Left lung (tissue), 4 donors: ENCODE measurements at regions not wholly inside any gene's neighbourhood (a gene's known extent, or its start where the extent isn't known, plus 50 kb on each side); places are given as distances from the start of the nearest gene placed in this dataset.

ENCODE experiments used
- ATAC-seq: fragments of 200-7000 bp; cut with Tn5 transposase; one replicate; pipeline ENCODE4 v1.9.1; 2020; ENCODE audit warnings: moderate library complexity
- DNase-seq, 4 donors: peaks; one replicate each; pipeline ENCODE4 v3.0.0-alpha.2; 2013 to 2020
- H3K27ac ChIP-seq, 2 donors: fragments of 200-600 bp; sonication (generic) in 1 of 2; one replicate each; pipeline versions ENCODE4 v1.5.0 to v1.8.0; 2020 to 2021
- H3K27me3 ChIP-seq, 2 donors: fragments of 200-600 bp; sonication (generic) in 1 of 2; one replicate each; pipeline versions ENCODE4 v1.5.0 to v1.8.0; 2020 to 2021
- H3K36me3 ChIP-seq, 2 donors: fragments of 200-600 bp; sonication (generic) in 1 of 2; one replicate each; pipeline versions ENCODE4 v1.5.0 to v1.8.0; 2020 to 2021
- H3K4me1 ChIP-seq, 2 donors: fragments of 200-600 bp; one replicate each; pipeline ENCODE4 v1.8.0; 2021
- H3K4me3 ChIP-seq, 2 donors: fragments of 200-600 bp; sonication (generic) in 1 of 2; one replicate each; pipeline versions ENCODE4 v1.5.0 to v1.8.0; 2020 to 2021; ENCODE audit warnings: mild to moderate bottlenecking in 1 of 2
- H3K9me3 ChIP-seq, 2 donors: fragments of 200-600 bp; sonication (generic) in 1 of 2; one replicate each; pipeline versions ENCODE4 v1.5.0 to v1.8.0; 2020 to 2021
- CTCF ChIP-seq, 2 donors: fragments of 200-600 bp; sonication (generic) in 1 of 2; IDR thresholded peaks; one replicate each; pipeline versions ENCODE4 v1.5.0 to v1.8.0; 2021; ENCODE audit warnings: antibody characterized with exemption in 2 of 2
- intact Hi-C, 2 donors: fragments of 100-400 bp; cut with DNase I; formaldehyde crosslinking; loops; one replicate each; pipeline versions ENCODE4 v1.11.2 to v1.14.2; 2022
- donor health status: DM: no; HTN: yes; CAD: no.
- donor health status: DM: no; HTN: no; CAD: no.

DNA sequence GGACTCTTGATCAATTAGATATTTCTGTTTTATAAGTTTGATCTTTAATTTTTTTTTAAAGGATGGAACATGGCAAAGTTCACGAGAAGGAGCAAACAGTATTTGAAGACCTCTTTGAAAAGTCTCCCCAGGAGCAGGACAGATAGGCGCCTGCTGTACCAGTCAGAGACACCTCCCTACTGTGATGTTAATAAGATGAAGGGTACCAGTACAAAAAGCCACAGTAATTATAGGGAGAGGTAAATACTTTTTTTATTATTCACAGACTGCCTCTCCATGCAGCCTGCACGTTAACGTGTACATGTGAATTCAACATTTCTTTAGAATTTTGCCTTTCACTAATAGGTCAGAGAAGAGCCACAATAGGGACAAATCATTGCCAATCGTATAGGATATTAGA is 146.5 kb upstream of the CDH6 start:
- no peak for TF ChIP-seq CTCF (IDR thresholded peaks at IDR 0.05)
- Histone ChIP-seq H3K4me1 (no peaks in the 10 kb centered on the region), H3K27me3 (no peaks in the 10 kb centered on the region), H3K27ac (no peak overlapping the region), H3K4me3 (no peak overlapping the region), H3K36me3 (no peaks in the 10 kb centered on the region), H3K9me3 (peaks cover 0 to 5% of the 10 kb centered on the region in 2 donors)
- DNase-seq = no peak
- ATAC-seq = no peak
- intact Hi-C loops = no loop called here

DNA sequence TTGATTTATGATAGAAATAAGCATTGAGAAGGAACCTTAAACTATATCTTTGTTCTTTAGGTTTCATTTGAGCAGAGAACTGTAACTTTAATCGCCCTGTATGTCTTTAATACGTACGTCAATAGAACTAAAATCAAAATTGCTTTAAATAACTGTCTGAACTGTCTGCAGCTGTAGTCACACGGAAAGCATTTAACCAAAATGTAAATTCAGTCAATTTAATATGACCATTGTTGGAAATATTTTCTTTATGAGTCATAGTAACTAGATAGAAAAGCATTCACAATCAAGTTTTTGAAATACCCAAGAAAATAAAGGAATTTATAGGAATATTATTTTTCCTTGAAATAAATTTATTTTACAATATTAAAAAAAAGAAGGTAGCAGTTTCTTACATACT is 157.1 kb upstream of the CDH6 start:
- Histone ChIP-seq H3K36me3 (no peaks in the 10 kb centered on the region), H3K4me1 (no peaks in the 10 kb centered on the region), H3K4me3 (no peak overlapping the region), H3K9me3 (peaks cover 0 to 6% of the 10 kb centered on the region in 2 donors), H3K27ac (no peak overlapping the region), H3K27me3 (no peaks in the 10 kb centered on the region)
- TF ChIP-seq CTCF (IDR thresholded peaks at IDR 0.05) = no peak
- intact Hi-C loops = no loop called here
- DNase-seq = no peak
- no peak for ATAC-seq

GRCh38 chr5:31033295-31033694 is 160.2 kb upstream of the CDH6 start:
- DNase-seq (no peak), ATAC-seq (no peak)
- Histone ChIP-seq H3K4me1 (no peaks in the 10 kb centered on the region), H3K27me3 (no peaks in the 10 kb centered on the region), H3K9me3 (no peaks in the 10 kb centered on the region), H3K36me3 (no peaks in the 10 kb centered on the region), H3K27ac (no peak overlapping the region), H3K4me3 (no peak overlapping the region)
- intact Hi-C loops = no loop called here
- TF ChIP-seq CTCF (IDR thresholded peaks at IDR 0.05) = no peak

- intact Hi-C loops = no loop called here
- no peak overlapping the region for H3K4me3 ChIP-seq
- no peak for TF ChIP-seq CTCF (IDR thresholded peaks at IDR 0.05)
These were observed 163.6 kb upstream of the CDH6 start for GRCh38 chr5:31029925-31030324.

GRCh38 chr5:31027721-31028120 is 165.8 kb upstream of the CDH6 start:
- no peaks in the 10 kb centered on the region for H3K4me1 ChIP-seq
- H3K4me3 ChIP-seq = no peak overlapping the region
- ATAC-seq (no peak), DNase-seq (no peak)
- H3K9me3 ChIP-seq = no peaks in the 10 kb centered on the region
- intact Hi-C loops = no loop called here
- no peak for TF ChIP-seq CTCF (IDR thresholded peaks at IDR 0.05)
- no peak overlapping the region for H3K27ac ChIP-seq
- H3K36me3 ChIP-seq = no peaks in the 10 kb centered on the region
- H3K27me3 ChIP-seq = no peaks in the 10 kb centered on the region

More at GRCh38 chr5:31029925-31030324, 163.6 kb upstream of the CDH6 start:
- H3K36me3 ChIP-seq = no peaks in the 10 kb centered on the region
- DNase-seq (no peak), ATAC-seq (no peak)
- H3K4me1 ChIP-seq = no peaks in the 10 kb centered on the region
- H3K9me3 ChIP-seq = no peaks in the 10 kb centered on the region
- H3K27me3 ChIP-seq = no peaks in the 10 kb centered on the region
- no peak overlapping the region for H3K27ac ChIP-seq
